SK-N-SH (cell line): ENCODE measurements at regions not wholly inside any gene's neighbourhood (a gene's known extent, or its start where the extent isn't known, plus 50 kb on each side); places are given as distances from the start of the nearest gene placed in this dataset.

Source experiments
- CTCF ChIA-PET: fragments of 300-600, 350-600 bp; formaldehyde crosslinking; extraction: SDS; loops from one replicate; lab custom pipeline; 2021; lab: Yijun Ruan, JAX
- POLR2A ChIA-PET: fragments of 350-600 bp; sonication (Branson Sonifier 250); formaldehyde crosslinking; extraction: SDS; loops from one replicate; lab custom pipeline; 2020; ENCODE audit warnings: antibody characterized with exemption, inconsistent platforms; lab: Yijun Ruan, JAX
- DNase-seq: peaks from one replicate; pipeline ENCODE4 v3.0.0; 2012
- H2AFZ ChIP-seq: fragments of 200-600 bp; sonication (generic); 2 replicates; pipeline ENCODE4 v1.8.1; 2016; ENCODE audit warnings: antibody characterized with exemption, mild to moderate bottlenecking, low read depth
- H3F3A ChIP-seq: fragments of 200-600 bp; sonication (generic); replicated peaks from 2 replicates; pipeline ENCODE3; 2016; ENCODE audit warnings: antibody characterized with exemption, mild to moderate bottlenecking; ENCODE audit not compliant: insufficient read depth
- H3K27ac ChIP-seq, 2 experiments: fragments of 200-500 bp in 1 of 2; fragments of 200-600 bp in 1 of 2; sonication (Bioruptor generic) in 1 of 2; sonication (generic), shearing (Covaris generic) in 1 of 2; 2 replicates each; pipeline versions ENCODE4 v1.5.1 to v1.6.1; 2014 to 2016; ENCODE audit warnings: low read depth in 2 of 2, inconsistent platforms in 1 of 2, low read length in 1 of 2, mild to moderate bottlenecking in 1 of 2, mixed read lengths in 1 of 2
- H3K27me3 ChIP-seq: fragments of 200-600 bp; sonication (generic), shearing (Covaris generic); 2 replicates; pipeline ENCODE4 v1.6.1; 2016; ENCODE audit warnings: mixed run types; ENCODE audit not compliant: insufficient read depth
- H3K36me3 ChIP-seq, 2 experiments: fragments of 200-500 bp in 1 of 2; fragments of 200-600 bp in 1 of 2; sonication (Bioruptor generic) in 1 of 2; sonication (generic) in 1 of 2; replicated peaks in 1 of 2; 2 replicates each; pipeline versions ENCODE3 to v1.5.1; 2014 to 2016; ENCODE audit warnings: low read length in 1 of 2, mild to moderate bottlenecking in 1 of 2; ENCODE audit not compliant: insufficient read depth in 2 of 2, control insufficient read depth in 1 of 2
- H3K4me1 ChIP-seq, 2 experiments: fragments of 200-500 bp in 1 of 2; fragments of 200-600 bp in 1 of 2; sonication (Bioruptor generic) in 1 of 2; sonication (generic), shearing (Covaris generic) in 1 of 2; 2 replicates each; pipeline versions ENCODE4 v1.5.1 to v1.6.1; 2014 to 2016; ENCODE audit warnings: low read depth in 1 of 2, low read length in 1 of 2, mixed run types in 1 of 2; ENCODE audit not compliant: insufficient read depth in 2 of 2, control insufficient read depth in 1 of 2
- H3K4me2 ChIP-seq: fragments of 200-600 bp; sonication (generic), shearing (Covaris generic); 2 replicates; pipeline ENCODE4 v1.6.1; 2017; ENCODE audit warnings: mixed run types
- H3K4me3 ChIP-seq, 2 experiments: fragments of 200-500 bp in 1 of 2; fragments of 200-600 bp in 1 of 2; sonication (Bioruptor generic) in 1 of 2; sonication (generic), shearing (Covaris generic) in 1 of 2; 2 replicates each; pipeline versions ENCODE4 v1.5.1 to v1.8.1; 2014 to 2016; ENCODE audit warnings: low read depth in 2 of 2, inconsistent platforms in 1 of 2, low read length in 1 of 2, mild to moderate bottlenecking in 1 of 2, mixed read lengths in 1 of 2, moderate library complexity in 1 of 2
- H3K79me2 ChIP-seq: fragments of 200-600 bp; sonication (generic); 2 replicates; pipeline ENCODE4 v1.8.1; 2017; ENCODE audit warnings: mild to moderate bottlenecking; ENCODE audit not compliant: insufficient read depth
- H3K9ac ChIP-seq: fragments of 200-600 bp; sonication (generic); 2 replicates; pipeline ENCODE4 v1.6.1; 2017; ENCODE audit warnings: mixed run types
- H3K9me2 ChIP-seq: fragments of 200-600 bp; sonication (generic); 2 replicates; pipeline ENCODE4 v1.6.1; 2017; ENCODE audit warnings: mixed run types
- H3K9me3 ChIP-seq: fragments of 200-600 bp; sonication (generic); 2 replicates; pipeline ENCODE4 v1.6.1; 2017; ENCODE audit warnings: mixed run types, mild to moderate bottlenecking, moderate library complexity
- H4K20me1 ChIP-seq: fragments of 200-600 bp; sonication (generic); 2 replicates; pipeline ENCODE4 v1.6.1; 2017; ENCODE audit warnings: mild to moderate bottlenecking, mixed run types; ENCODE audit not compliant: insufficient read depth
- CHD2 ChIP-seq: fragments of 150-350 bp; IDR thresholded peaks from 2 replicates; pipeline ENCODE4 v1.6.1; 2018; ENCODE audit warnings: low read length; ENCODE audit not compliant: partially characterized antibody
- CTCF ChIP-seq: fragments of 200-600 bp; sonication (generic); IDR thresholded peaks from 2 replicates; pipeline ENCODE4 v1.6.1; 2017; ENCODE audit warnings: antibody characterized with exemption, mild to moderate bottlenecking, moderate library complexity
- EP300 ChIP-seq, 2 experiments: IDR thresholded peaks; 2 replicates each; pipeline versions ENCODE4 v1.4.0 to v1.6.1; 2012; ENCODE audit warnings: borderline replicate concordance in 1 of 2, low read depth in 1 of 2, low read length in 1 of 2
- FOSL2 ChIP-seq: IDR thresholded peaks from 2 replicates; pipeline ENCODE4 v1.4.0; 2012; ENCODE audit warnings: low read depth, mild to moderate bottlenecking, moderate library complexity, borderline replicate concordance
- FOXJ3 ChIP-seq: sonication (generic); formaldehyde crosslinking; IDR thresholded peaks from 2 replicates; pipeline ENCODE4 v1.5.1; 2020; ENCODE audit warnings: mild to moderate bottlenecking, missing genetic modification reagents
- FOXM1 ChIP-seq: IDR thresholded peaks from 2 replicates; pipeline ENCODE4 v1.4.0; 2012; ENCODE audit warnings: low read depth, mild to moderate bottlenecking
- GABPA ChIP-seq: IDR thresholded peaks from 2 replicates; pipeline ENCODE4 v1.4.0; 2012; ENCODE audit warnings: low read depth, mild to moderate bottlenecking
- MXI1 ChIP-seq: IDR thresholded peaks from 2 replicates; pipeline ENCODE4 v1.6.1; 2012; ENCODE audit warnings: mild to moderate bottlenecking, low read depth, low read length, improper control_type of control experiment
- REST ChIP-seq: IDR thresholded peaks from 2 replicates; pipeline ENCODE4 v1.6.1; 2012; ENCODE audit warnings: mild to moderate bottlenecking, low read depth, low read length, moderate library complexity
- TAF1 ChIP-seq: IDR thresholded peaks from 2 replicates; pipeline ENCODE4 v1.6.1; 2012; ENCODE audit warnings: low read depth, mild to moderate bottlenecking, low read length, moderate library complexity, borderline replicate concordance
- USF2 ChIP-seq: fragments of 150-350 bp; IDR thresholded peaks from 2 replicates; pipeline ENCODE4 v1.6.1; 2017; ENCODE audit warnings: antibody characterized with exemption, low read length, low read depth, borderline replicate concordance
- YY1 ChIP-seq: IDR thresholded peaks from 2 replicates; pipeline ENCODE4 v1.4.0; 2012; ENCODE audit warnings: low read depth, mild to moderate bottlenecking
- WGBS: methylation state at CpG from one replicate; pipeline ENCODE4 v1.1.6; 2017; ENCODE audit warnings: low lambda C conversion rate; 5-methylcytosine and 5-hydroxymethylcytosine counted together

- no peak for TF ChIP-seq REST
- TF ChIP-seq TAF1: no peak
Measured at GRCh38 chr7:130965515-130965914, 231.5 kb upstream of the KLF14 start (continued).

GRCh38 chr7:130966246-130967009 lies 232.4 kb upstream of the KLF14 start:
- Histone ChIP-seq H3K9me3 (no peaks in the 10 kb centered on the region), H3K4me1 (peaks cover 2 to 37% of the 10 kb centered on the region in 2 experiments; a peak in 3 of 4 replicates), H3F3A (peaks cover 29% of the 10 kb centered on the region), H3K36me3 (peaks cover 0 to 33% of the 10 kb centered on the region in 2 experiments), H4K20me1 (no peaks in the 10 kb centered on the region), H3K9me2 (no peaks in the 10 kb centered on the region), H3K4me2 (no peak overlapping the region), H3K27ac (no peak overlapping the region), H2AFZ (no peak overlapping the region), H3K27me3 (no peaks in the 10 kb centered on the region), H3K9ac (no peak overlapping the region), H3K79me2 (peaks cover 38% of the 10 kb centered on the region), H3K4me3 (no peak overlapping the region)
- POLR2A ChIA-PET: no interaction called here
- TF ChIP-seq CHD2 (no peak), FOXJ3 (CRISPR knock-in tag) (no peak), YY1 (no peak), MXI1 (no peak), FOSL2 (no peak)
- WGBS: 98% methylated on average over 5 of the region's 5 CpGs
- CTCF ChIA-PET: interaction anchor here (0.7 to 2.2 kb wide), 3 partner anchors 12 to 69 kb away, joined by 3 to 14 read pairs (median 10); no protein-coding TSS in a partner anchor
- no peak for DNase-seq

- Histone ChIP-seq H4K20me1 (no peaks in the 10 kb centered on the region), H3K79me2 (peaks cover 19% of the 10 kb centered on the region; the same call in 1 of the 2 replicates), H3K4me1 (peaks cover 0 to 15% of the 10 kb centered on the region in 2 experiments; a peak in 1 of 4 replicates), H3K9me3 (no peaks in the 10 kb centered on the region), H3F3A (peaks cover 18% of the 10 kb centered on the region), H3K36me3 (peaks cover 0 to 34% of the 10 kb centered on the region in 2 experiments), H3K9me2 (no peaks in the 10 kb centered on the region), H3K9ac (no peak overlapping the region), H3K27ac (peak overlapping the region in 1 of 2 experiments; percentile 35; a peak in 1 of 4 replicates), H3K4me3 (no peak overlapping the region), H3K4me2 (no peak overlapping the region), H2AFZ (no peak overlapping the region), H3K27me3 (no peaks in the 10 kb centered on the region)
- POLR2A ChIA-PET: no interaction called here
- CTCF ChIA-PET: interaction anchor here (1.0 to 2.8 kb wide), 4 partner anchors 9 to 74 kb away, joined by 3 to 29 read pairs (median 10); no protein-coding TSS in a partner anchor
- DNase-seq: no peak
- TF ChIP-seq FOXM1 (no peak), REST (no peak), CTCF (no peak), GABPA (no peak), YY1 (no peak), FOSL2 (no peak), USF2 (no peak), EP300 (IDR thresholded peaks at IDR 0.05; ENCODE audit: borderline replicate concordance in 1 of 2, low read depth in 1 of 2, low read length in 1 of 2) (no peak)
Measured at GRCh38 chr7:130970196-130970595, 236.2 kb upstream of the KLF14 start.
